NCI-H1930 (cell line): ENCODE measurements at regions not wholly inside any gene's neighbourhood (a gene's known extent, or its start where the extent isn't known, plus 50 kb on each side); places are given as distances from the start of the nearest gene placed in this dataset.
"Not testable (repeated sequence)": the region's sequence is repeated elsewhere in the genome, so short reads cannot be mapped to it uniquely, and the experiment has no call there.

Experiments used
- DNase-seq, 2 experiments: peaks; one replicate each; lab custom pipeline; 2025; lab: John Stamatoyannopoulos, UW

- no peak for DNase-seq
These were observed 435.9 kb downstream of the DCDC2C start for GRCh38 chr2:4139316-4139715.

DNA sequence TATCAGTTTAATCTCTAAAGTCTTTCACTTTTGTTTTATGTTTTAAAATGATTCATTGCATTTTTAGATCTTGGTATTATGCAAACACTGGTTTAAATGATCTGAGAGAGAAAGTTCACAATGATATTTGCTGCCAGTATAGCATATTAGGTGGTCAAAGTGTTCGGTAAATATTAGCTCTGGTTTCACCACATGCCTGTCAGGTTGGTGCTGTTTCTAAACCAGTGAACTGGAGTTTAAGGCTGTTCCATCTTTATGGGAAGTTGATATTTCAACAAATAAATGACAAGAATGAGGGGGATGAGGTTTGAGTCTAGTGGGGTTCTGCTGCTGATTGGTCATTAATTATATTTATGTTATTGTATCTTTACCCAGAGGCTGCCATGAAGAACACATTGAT is 436.4 kb downstream of the DCDC2C start:
- DNase-seq: no peak

DNA sequence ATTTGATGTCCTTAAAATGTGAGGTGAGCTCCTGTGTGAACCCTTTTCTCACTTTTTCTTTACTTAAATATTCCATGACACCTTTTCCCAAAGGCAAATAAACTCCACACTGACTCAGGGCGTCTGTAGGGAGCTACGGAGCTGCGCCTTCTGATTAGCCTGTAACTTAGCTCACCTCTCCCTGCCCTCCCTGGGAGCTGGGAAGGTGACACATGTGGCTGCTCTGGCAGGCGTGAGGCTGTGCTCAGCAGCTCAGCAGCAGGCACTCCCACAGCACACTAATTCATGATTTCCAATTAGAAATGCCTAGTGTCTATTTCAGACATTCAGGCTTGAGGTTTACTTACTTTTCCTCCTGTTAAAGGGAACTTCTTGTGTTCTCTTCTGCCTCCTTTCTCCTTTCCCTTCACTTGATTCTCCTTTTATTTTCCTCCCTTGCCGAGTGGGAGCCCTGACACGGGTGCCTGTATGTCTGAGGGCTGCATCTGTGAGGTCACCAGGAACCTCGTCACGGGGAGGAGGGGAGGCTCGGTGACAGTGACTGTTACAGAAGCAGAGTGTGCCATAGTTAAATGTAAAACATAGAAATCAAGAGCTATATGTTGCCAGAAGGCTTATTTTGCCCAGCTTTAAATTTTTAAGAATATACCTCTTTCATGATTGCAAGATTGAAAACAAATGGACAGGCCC is 437.1 kb downstream of the DCDC2C start:
- DNase-seq: no peak

DNA sequence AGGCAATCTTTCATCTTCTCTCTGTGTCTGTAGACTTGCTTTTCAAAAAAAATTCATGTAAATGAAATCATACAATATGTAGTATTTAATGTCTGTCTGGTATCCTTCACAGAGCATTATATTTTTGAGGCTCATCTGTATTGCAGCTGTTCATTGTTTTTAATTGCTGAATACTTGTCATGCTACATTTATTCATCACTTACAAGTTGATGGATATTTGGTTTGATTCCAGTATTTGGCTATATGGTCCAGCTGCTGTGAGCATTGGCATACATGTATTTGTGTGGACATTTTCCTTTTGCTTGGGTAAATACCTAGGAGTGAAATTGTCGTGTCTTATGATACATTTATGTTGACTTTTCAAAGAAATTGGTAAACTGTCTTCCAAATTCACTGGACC is 441.4 kb downstream of the DCDC2C start:
- DNase-seq: no peak

DNA sequence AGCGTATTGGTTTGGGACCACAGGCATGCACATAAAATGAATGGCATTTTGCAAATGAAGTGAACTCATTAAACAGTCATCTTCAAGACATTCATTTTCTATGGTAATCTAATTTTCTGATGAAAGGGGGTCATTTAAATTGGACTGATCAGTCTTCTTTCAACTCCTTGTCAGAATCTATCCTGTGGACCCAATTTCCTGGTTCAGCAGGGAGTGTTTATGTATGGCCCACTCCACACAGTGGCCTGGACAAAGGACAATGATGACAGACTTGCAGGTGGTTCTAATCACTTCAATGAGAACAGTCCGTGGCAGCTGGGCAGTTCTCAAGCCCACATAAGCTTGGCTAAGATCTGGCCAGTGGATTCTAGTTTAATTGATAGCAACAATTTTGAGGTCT is 448.1 kb downstream of the DCDC2C start:
- no peak for DNase-seq

- no peak for DNase-seq
These were observed 448.7 kb downstream of the DCDC2C start for GRCh38 chr2:4152051-4152450.

DNA sequence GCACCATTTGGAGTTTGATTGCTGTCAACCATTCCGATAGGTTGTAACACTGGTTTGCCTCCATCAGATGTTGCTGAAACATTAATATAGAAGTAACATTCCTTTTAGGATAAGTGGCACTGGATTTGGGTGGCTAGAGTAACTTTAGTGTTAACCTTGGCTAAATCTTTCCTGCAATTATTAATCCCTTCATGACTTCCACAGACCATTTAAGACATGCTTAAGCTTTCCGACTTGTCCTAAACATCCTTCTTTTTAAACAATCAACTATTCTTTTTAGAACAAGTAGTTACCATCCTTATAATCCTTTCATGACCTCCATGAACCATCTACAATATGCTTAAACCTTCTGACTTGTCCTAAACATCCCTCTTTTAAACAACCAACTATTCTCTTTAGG is 465.5 kb downstream of the DCDC2C start:
- DNase-seq: no peak

GRCh38 chr2:4174796-4175195 is 471.4 kb downstream of the DCDC2C start:
- DNase-seq: no peak

GRCh38 chr2:4175343-4175742 is 472.0 kb downstream of the DCDC2C start:
- no peak for DNase-seq

- DNase-seq: no peak
These were observed 477.3 kb downstream of the DCDC2C start for GRCh38 chr2:4180631-4181030.

DNA sequence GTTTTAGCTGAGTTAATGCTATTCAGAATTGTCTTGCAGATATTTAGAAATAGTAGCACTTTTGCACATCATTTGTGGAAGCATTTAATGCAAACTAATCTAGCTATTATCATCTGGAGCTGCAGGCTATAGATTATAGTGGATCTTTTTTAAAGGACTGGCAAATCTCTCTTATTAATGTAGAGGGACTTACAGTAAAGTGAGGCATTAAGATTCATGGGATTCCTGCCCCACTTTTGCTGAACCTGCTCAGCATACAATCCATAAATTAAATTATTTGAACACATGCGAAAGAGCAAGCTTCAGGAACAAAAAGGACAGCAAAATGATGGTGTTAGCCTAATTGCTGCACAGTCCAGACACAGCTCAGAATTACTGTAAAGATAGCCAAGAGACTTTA is 477.7 kb downstream of the DCDC2C start:
- DNase-seq: no peak

DNA sequence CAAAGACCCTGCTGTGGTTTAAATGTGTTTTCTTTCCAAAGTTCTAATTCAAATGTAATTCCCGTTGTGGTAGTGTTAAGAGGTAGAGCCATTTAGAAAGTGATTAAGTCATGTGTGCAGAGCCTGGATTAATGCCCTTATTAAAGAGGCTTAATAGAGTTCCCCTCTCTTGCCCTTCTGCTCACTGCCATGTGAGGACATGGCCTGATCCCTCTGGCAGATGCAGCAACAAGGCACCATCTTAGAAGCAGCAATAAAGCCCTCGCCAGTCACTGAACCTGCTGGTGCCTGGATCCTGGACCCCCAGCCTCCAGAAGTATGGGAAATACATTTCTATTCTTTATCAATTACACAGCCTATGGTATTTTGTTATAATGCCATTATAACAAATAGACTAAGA is 485.2 kb downstream of the DCDC2C start:
- no peak for DNase-seq

DNA sequence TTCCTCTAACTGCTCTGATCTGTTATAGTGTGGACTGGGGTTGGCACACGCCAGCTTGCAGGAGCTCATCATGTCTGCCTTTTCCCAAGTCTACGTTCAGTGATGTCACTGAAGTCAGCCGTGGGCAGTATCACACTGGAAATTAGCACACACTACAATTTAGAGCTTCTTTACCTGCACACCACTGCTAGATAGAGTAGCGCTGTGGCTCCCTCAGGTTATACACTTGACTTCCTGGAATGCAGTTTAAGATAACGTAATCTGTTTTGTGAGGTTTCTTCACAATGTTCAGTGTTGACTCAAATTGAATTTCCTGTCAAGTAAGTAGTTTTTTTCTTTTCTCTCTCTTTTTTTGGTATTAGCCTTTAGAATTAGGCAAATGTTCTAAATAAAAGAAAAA is 487.2 kb downstream of the DCDC2C start:
- DNase-seq: no peak

DNA sequence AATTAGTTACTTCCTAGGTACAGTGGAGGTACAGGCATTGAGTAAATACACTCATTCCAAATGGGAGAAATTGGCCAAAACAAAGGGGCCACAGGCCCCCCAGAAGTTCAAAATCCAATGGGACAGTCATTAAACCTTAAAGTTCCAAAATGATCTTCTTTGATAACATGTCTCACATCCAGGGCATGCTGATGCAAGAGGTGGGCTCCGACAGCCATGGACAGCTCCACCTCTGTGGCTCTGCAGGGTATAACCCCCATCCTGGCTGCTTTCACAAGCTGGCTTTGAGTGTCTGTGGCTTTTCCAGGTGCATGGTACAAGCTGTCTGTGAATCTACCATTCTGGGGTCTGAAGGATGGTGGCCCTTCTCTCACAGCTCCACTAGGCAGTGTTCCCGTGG is 488.7 kb downstream of the DCDC2C start:
- no peak for DNase-seq

- no peak for DNase-seq
These were observed 511.2 kb downstream of the DCDC2C start for GRCh38 chr2:4214444-4215205.

- DNase-seq: no peak
These were observed 514.4 kb downstream of the DCDC2C start for GRCh38 chr2:4217737-4218136.

DNA sequence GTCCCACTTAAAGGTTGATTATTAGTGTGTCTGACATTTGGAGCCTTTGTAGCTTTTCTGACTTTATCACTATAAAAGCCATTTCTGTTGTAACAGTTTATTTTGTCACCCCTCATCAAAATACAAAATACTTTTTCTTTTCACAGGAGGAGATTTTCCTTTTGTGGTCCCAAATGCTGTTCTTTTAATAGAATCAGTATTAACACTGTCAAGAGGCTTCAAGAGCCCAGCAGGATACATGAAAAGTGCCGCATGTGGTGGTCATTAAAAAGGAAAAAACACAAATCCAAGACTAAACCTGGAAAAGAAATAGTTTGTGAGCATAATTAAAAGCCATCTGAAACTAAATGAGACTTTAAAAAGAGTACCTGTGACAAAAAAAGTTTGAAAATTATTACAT is 515.7 kb downstream of the DCDC2C start:
- DNase-seq: no peak

DNA sequence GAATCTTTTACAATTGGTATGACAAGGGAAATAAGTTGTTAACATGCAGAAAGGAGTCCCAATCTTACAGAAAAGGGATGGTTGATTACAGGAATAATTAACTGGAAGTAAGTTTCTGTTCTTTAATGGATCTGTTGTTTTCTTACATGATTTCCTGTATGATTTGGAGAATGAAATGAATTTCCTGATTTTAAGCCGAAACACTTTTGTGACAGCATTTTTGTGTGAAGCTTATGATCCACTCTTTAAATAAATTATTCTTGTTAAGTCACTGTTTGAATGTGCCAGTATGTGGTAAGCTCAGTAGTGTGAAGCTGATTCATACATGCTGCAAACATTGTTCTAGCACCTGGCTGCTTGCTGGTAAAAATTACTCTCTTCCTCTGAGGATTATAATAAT is 516.2 kb downstream of the DCDC2C start:
- DNase-seq: peak; percentile 4 to 25

DNA sequence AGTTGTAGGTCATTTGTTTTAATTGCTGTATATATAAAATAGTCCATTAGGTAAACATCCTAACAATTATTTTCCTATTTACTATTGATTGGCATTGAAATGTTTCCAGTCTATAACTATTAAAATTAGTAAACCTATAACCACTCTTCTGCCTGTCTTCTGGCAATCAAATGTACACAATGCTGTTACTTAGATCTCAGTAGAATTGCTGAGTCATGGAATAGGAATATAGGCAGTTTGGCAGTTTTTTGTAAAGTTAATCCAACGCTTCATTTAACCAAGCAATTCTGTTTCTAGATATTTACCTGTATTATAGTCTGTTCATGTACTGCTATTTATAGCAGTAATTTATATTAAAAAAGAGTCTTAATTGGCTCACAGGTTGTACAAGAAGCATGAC is 518.1 kb downstream of the DCDC2C start:
- no peak for DNase-seq

- DNase-seq: no peak
These were observed 518.5 kb downstream of the DCDC2C start for GRCh38 chr2:4221845-4222244.

- not testable (repeated sequence) for DNase-seq
These were observed 541.0 kb downstream of the DCDC2C start for GRCh38 chr2:4244422-4244821.

DNA sequence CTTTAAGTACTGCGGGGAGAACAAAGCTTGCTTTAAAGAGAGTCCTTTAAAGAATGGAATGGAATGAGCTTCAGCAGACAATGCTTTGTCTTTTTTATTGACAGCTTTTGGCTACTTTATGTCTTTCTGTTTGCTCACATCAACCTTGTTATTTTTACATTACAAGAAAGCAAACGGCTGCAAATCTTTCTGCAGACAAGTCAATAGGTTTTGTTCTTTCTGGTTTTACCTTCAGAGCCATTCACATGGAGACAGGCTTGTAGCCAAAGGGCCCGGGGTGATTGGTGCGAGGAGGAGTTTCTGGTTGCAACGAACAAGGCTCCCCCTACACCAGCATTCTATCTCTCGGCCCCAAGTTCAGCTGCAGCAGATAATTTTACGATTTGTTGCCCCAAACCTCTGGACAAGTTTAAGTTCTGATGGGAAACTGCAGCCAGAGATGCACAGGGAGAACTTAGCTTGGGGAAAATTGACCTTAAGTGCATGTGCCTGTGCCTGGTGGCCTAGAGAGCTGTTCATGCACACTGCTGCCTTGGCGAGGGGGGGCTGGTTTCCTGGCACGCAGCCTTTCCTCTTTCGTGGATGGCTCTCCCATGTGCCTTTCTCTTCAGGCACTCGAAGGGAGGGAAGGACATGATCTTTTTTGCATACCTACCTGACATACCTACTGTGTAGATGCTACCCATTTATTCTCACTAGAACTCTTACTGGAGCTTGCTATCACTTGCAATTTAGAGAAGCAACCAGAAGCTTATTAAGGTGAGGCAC is 543.2 kb downstream of the DCDC2C start:
- no peak for DNase-seq

DNA sequence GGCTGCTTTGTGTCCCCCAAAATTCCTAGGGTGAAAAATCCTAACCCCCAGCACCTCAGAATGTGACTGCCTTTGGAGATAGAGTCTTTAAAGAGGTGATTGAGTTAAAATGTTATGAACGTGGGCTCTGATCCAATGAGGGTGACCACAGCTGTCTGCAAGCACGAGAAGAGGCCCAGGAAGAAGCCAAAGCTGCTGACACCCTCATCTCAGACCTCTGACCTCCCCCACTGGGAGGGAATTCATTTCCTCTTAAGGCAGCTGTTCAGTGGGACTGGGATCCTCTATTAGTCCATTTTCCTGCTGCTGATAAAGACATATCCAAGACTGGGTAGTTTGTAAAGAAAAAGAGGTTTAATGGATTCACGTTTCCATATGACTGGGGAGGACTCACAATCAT is 544.4 kb downstream of the DCDC2C start:
- no peak for DNase-seq
